Ovary (tissue), 3 donors: ENCODE measurements at regions not wholly inside any gene's neighbourhood (a gene's known extent, or its start where the extent isn't known, plus 50 kb on each side); places are given as distances from the start of the nearest gene placed in this dataset.
"Not testable (repeated sequence)": the region's sequence is repeated elsewhere in the genome, so short reads cannot be mapped to it uniquely, and the experiment has no call there.

ENCODE experiments used
- POLR2A ChIP-seq: fragments of 450-650 bp; IDR thresholded peaks from one replicate; pipeline ENCODE4 v1.6.1; 2017; ENCODE audit warnings: antibody characterized with exemption, mild to moderate bottlenecking, moderate library complexity
- TF ChIP-seq, protein P1 (sequence below), 3 donors: fragments of 450-650 bp in 2 of 3; fragments of 200-600 bp in 1 of 3; IDR thresholded peaks; one replicate each; pipeline versions ENCODE4 v1.5.1 to v1.8.0; 2016 to 2022; ENCODE audit warnings: antibody characterized with exemption in 3 of 3, mild to moderate bottlenecking in 1 of 3
- donor health status: DM: no; HTN: no; CAD: no.

DNA sequence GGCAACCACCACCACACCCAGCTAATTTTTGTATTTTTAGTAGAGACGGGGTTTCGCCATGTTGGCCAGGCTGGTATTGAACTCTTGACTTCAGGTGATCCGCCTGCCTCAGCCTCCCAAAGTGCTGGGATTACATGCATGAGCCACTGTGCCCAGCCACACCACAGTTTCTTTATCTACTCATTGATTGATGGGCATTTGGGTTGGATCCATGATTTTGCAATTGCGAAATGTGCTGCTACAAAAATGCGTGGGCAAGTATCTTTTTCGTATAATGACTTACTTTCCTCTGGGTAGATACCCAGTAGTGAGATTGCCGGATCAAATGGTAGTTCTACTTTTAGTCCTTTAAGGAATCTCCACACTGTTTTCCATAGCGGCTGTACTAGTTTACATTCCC lies 204.7 kb downstream of the ALDH8A1 start:
- TF ChIP-seq, protein P1, sequence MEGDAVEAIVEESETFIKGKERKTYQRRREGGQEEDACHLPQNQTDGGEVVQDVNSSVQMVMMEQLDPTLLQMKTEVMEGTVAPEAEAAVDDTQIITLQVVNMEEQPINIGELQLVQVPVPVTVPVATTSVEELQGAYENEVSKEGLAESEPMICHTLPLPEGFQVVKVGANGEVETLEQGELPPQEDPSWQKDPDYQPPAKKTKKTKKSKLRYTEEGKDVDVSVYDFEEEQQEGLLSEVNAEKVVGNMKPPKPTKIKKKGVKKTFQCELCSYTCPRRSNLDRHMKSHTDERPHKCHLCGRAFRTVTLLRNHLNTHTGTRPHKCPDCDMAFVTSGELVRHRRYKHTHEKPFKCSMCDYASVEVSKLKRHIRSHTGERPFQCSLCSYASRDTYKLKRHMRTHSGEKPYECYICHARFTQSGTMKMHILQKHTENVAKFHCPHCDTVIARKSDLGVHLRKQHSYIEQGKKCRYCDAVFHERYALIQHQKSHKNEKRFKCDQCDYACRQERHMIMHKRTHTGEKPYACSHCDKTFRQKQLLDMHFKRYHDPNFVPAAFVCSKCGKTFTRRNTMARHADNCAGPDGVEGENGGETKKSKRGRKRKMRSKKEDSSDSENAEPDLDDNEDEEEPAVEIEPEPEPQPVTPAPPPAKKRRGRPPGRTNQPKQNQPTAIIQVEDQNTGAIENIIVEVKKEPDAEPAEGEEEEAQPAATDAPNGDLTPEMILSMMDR (IDR thresholded peaks at IDR 0.05): not testable (repeated sequence)
- TF ChIP-seq POLR2A: not testable (repeated sequence)
